Testis (tissue), 2 donors: ENCODE measurements at regions not wholly inside any gene's neighbourhood (a gene's known extent, or its start where the extent isn't known, plus 50 kb on each side); places are given as distances from the start of the nearest gene placed in this dataset.

ENCODE experiments used
- DNase-seq: peaks from one replicate; pipeline ENCODE4 v3.0.0-alpha.2; 2019
- H3K27ac ChIP-seq, 2 donors: fragments of 200-600 bp; sonication (generic); one replicate each; pipeline ENCODE4 v1.5.1; 2019
- H3K27me3 ChIP-seq: fragments of 200-600 bp; sonication (generic); one replicate; pipeline ENCODE4 v1.5.1; 2019
- H3K36me3 ChIP-seq: fragments of 200-600 bp; sonication (generic); one replicate; pipeline ENCODE4 v1.5.1; 2017; ENCODE audit warnings: low read depth; ENCODE audit errors: missing control alignments
- H3K4me1 ChIP-seq: fragments of 200-600 bp; sonication (generic); one replicate; pipeline ENCODE4 v1.5.1; 2019
- H3K4me3 ChIP-seq, 2 donors: fragments of 200-600 bp; sonication (generic); one replicate each; pipeline ENCODE4 v1.5.1; 2017 to 2019
- H3K9me3 ChIP-seq: fragments of 200-600 bp; sonication (generic); one replicate; pipeline ENCODE4 v1.5.1; 2017
- POLR2A ChIP-seq: fragments of 450-650 bp; IDR thresholded peaks from one replicate; pipeline ENCODE4 v1.6.1; 2017; ENCODE audit warnings: antibody characterized with exemption, mild to moderate bottlenecking, moderate library complexity
- WGBS, 2 donors: methylation state at CpG; one replicate each; pipeline ENCODE4 v1.1.5; 2018; 5-methylcytosine and 5-hydroxymethylcytosine counted together
- intact Hi-C: fragments of 100-400 bp; cut with DNase I; formaldehyde crosslinking; loops from one replicate; pipeline ENCODE4 v1.15.1; 2023; ENCODE audit warnings: low total_unique reads
- TF ChIP-seq, protein P1 (sequence below), 3 experiments: fragments of 450-650 bp in 2 of 3; fragments of 200-600 bp in 1 of 3; sonication (generic) in 1 of 3; IDR thresholded peaks; one replicate each; pipeline ENCODE4 v1.5.1; 2016 to 2019; ENCODE audit warnings: antibody characterized with exemption in 3 of 3, mild to moderate bottlenecking in 2 of 3, moderate library complexity in 1 of 3

DNA sequence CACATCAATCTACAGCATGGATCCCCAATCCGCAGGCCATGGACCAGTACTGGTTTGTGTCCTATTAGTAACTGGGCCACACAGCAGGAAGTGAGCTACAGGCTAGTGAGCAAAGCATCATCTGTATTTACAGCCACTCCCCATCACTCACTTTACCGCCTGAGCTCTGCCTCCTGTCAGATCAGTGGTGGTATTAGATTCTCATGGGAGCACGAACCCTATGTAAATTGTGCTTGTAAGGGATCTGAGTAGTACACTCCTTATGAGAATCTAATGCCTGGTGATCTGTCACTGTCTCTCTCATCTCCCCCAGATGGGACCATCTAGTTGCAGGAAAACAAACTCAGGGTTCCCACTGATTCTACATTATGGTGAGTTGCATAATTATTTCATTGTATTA is 212.7 kb upstream of the FAM174A start:
- no peaks in the 10 kb centered on the region for H3K27me3 ChIP-seq
- TF ChIP-seq POLR2A: no peak
- TF ChIP-seq, protein P1, sequence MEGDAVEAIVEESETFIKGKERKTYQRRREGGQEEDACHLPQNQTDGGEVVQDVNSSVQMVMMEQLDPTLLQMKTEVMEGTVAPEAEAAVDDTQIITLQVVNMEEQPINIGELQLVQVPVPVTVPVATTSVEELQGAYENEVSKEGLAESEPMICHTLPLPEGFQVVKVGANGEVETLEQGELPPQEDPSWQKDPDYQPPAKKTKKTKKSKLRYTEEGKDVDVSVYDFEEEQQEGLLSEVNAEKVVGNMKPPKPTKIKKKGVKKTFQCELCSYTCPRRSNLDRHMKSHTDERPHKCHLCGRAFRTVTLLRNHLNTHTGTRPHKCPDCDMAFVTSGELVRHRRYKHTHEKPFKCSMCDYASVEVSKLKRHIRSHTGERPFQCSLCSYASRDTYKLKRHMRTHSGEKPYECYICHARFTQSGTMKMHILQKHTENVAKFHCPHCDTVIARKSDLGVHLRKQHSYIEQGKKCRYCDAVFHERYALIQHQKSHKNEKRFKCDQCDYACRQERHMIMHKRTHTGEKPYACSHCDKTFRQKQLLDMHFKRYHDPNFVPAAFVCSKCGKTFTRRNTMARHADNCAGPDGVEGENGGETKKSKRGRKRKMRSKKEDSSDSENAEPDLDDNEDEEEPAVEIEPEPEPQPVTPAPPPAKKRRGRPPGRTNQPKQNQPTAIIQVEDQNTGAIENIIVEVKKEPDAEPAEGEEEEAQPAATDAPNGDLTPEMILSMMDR (IDR thresholded peaks at IDR 0.05): no peak
- intact Hi-C loops: no loop called here
- no peaks in the 10 kb centered on the region for H3K36me3 ChIP-seq
- H3K4me3 ChIP-seq: no peak overlapping the region
- no peaks in the 10 kb centered on the region for H3K9me3 ChIP-seq
- WGBS, 2 donors: 63 to 90% methylated on average over 3 of the region's 3 CpGs
- DNase-seq: no peak
- H3K4me1 ChIP-seq: no peaks in the 10 kb centered on the region
- no peak overlapping the region for H3K27ac ChIP-seq

DNA sequence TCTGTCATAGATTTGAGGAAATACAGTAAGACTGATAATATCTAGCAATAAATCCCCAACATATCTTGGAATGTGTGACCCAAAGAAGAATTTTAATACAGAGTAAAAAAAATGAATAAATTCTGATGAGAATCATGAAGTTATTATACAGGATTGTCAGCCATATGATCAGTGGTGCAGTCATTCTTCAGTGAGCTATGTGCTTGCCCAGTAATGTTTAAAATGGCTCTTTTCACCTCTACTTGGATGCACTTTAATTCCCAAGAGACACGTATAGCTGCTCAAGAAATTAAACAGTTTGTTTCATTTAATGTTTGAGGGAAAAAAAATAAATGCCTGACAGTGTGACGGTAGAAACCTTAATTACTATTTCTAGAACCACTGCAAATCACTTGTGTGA is 215.3 kb upstream of the FAM174A start:
- Histone ChIP-seq H3K9me3 (no peaks in the 10 kb centered on the region), H3K4me1 (no peaks in the 10 kb centered on the region), H3K36me3 (no peaks in the 10 kb centered on the region), H3K27me3 (no peaks in the 10 kb centered on the region), H3K27ac (no peak overlapping the region), H3K4me3 (no peak overlapping the region)
- TF ChIP-seq, protein P1 (IDR thresholded peaks at IDR 0.05): no peak
- no peak for TF ChIP-seq POLR2A
- WGBS, 2 donors: 49 to 77% methylated on average over 2 of the region's 2 CpGs
- DNase-seq: no peak
- intact Hi-C loops: no loop called here

DNA sequence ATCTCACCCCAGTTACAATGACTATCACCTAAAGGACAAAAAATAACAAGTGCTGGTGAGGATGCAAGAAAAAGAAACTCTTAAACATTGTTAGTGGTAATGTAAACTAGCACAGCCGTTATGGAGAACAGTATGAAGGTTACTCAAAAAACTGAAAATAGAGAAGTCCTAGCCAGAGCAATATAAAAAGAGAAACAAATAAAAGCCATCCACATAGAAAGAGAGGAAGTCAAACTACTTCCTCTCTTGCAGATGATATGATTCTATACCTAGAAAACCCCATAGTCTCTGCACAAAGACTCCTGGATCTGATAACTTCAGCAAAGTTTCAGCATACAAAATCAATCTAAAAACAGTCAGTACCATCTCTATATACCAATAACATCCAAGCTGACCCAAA is 221.5 kb upstream of the FAM174A start:
- WGBS, 2 donors: 60 to 72% methylated on average over 1 of the region's 1 CpG

DNA sequence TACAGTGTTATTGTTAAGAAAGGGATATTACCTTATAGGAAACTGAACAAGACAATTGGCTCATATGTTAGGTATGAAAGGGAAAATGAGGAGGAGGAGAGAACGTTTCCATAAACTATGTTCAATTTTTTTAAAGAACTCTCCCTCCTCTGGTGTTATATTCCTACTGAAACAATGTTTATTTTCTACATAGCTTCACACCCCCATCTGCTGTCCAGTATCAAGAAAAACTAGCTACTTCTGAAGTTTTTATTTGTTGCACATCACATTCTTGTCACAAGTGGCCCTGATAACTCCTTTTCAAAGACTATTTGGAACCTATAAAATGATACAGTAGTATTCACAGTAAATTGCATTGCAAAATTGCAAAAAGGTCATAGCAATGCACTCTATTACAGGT is 223.4 kb upstream of the FAM174A start:
- DNase-seq: no peak
- H3K4me1 ChIP-seq: no peaks in the 10 kb centered on the region
- TF ChIP-seq POLR2A: no peak
- TF ChIP-seq, protein P1 (IDR thresholded peaks at IDR 0.05): no peak
- H3K9me3 ChIP-seq: no peaks in the 10 kb centered on the region
- H3K36me3 ChIP-seq: no peaks in the 10 kb centered on the region
- no peak overlapping the region for H3K4me3 ChIP-seq
- intact Hi-C loops: no loop called here
- H3K27me3 ChIP-seq: no peaks in the 10 kb centered on the region
- WGBS, 2 donors: 11 to 24% methylated on average over 1 of the region's 1 CpG
- no peak overlapping the region for H3K27ac ChIP-seq

More for the DNA sequence above, 221.5 kb upstream of the FAM174A start:
- no peaks in the 10 kb centered on the region for H3K36me3 ChIP-seq
- DNase-seq: no peak
- no peaks in the 10 kb centered on the region for H3K4me1 ChIP-seq
- no peak for TF ChIP-seq POLR2A
- TF ChIP-seq, protein P1 (IDR thresholded peaks at IDR 0.05): no peak
- no peaks in the 10 kb centered on the region for H3K27me3 ChIP-seq
- intact Hi-C loops: no loop called here
- no peaks in the 10 kb centered on the region for H3K9me3 ChIP-seq
- no peak overlapping the region for H3K27ac ChIP-seq
- no peak overlapping the region for H3K4me3 ChIP-seq

DNA sequence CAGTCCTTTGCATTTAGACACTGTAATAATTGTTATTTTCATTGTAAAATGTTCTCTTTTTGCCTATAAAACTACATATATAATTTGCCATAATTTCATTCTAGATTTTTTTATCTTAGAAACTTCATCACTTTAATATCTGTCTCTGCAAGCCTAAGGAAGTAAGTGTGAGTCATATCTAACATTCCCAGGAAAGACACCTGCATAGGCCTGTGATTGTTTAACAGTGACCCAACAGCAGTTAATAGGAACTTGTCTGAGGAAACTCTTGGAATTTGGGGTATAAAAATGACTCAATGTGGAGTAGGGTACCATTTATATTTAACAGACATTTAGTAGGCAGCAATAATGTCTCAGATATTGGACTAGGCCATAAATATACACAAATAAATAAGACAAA is 229.2 kb upstream of the FAM174A start:
- H3K27ac ChIP-seq: no peak overlapping the region
- intact Hi-C loops: no loop called here
- H3K27me3 ChIP-seq: no peaks in the 10 kb centered on the region
- no peak overlapping the region for H3K4me3 ChIP-seq
- H3K9me3 ChIP-seq: no peaks in the 10 kb centered on the region
- no peak for DNase-seq
- H3K4me1 ChIP-seq: no peaks in the 10 kb centered on the region
- no peaks in the 10 kb centered on the region for H3K36me3 ChIP-seq
- TF ChIP-seq, protein P1 (IDR thresholded peaks at IDR 0.05): no peak
- no peak for TF ChIP-seq POLR2A
